H9 (cell line): ENCODE measurements at regions not wholly inside any gene's neighbourhood (a gene's known extent, or its start where the extent isn't known, plus 50 kb on each side); places are given as distances from the start of the nearest gene placed in this dataset.

Source experiments
- DNase-seq: peaks from one replicate; pipeline ENCODE4 v3.0.0-alpha.2; 2017
- H2AFZ ChIP-seq: one replicate; pipeline ENCODE4 v1.6.1; 2013; ENCODE audit warnings: mild to moderate bottlenecking, low read length, control low read depth, moderate library complexity
- H2AK5ac ChIP-seq: 2 replicates; pipeline ENCODE4 v1.6.1; 2013; ENCODE audit warnings: low read length, control low read depth, mixed read lengths; ENCODE audit not compliant: insufficient read length
- H2BK120ac ChIP-seq: one replicate; pipeline ENCODE4 v1.6.1; 2013; ENCODE audit warnings: low read depth, mild to moderate bottlenecking, low read length, control low read depth, inconsistent platforms; ENCODE audit not compliant: poor library complexity, severe bottlenecking
- H2BK12ac ChIP-seq: 2 replicates; pipeline ENCODE4 v1.6.1; 2013; ENCODE audit warnings: low read length, control low read depth, mixed read lengths, low read depth; ENCODE audit not compliant: insufficient read length
- H2BK15ac ChIP-seq: 2 replicates; pipeline ENCODE4 v1.6.1; 2013; ENCODE audit warnings: low read depth, low read length, control low read depth
- H2BK20ac ChIP-seq: one replicate; pipeline ENCODE4 v1.6.1; 2013; ENCODE audit warnings: low read depth, mild to moderate bottlenecking, low read length, control low read depth, inconsistent platforms; ENCODE audit not compliant: poor library complexity, severe bottlenecking
- H2BK5ac ChIP-seq: 2 replicates; pipeline ENCODE4 v1.6.1; 2013; ENCODE audit warnings: low read length, control low read depth, mixed read lengths; ENCODE audit not compliant: insufficient read length
- H3K14ac ChIP-seq: 2 replicates; pipeline ENCODE4 v1.6.1; 2013; ENCODE audit warnings: low read length, control low read depth; ENCODE audit not compliant: insufficient read depth
- H3K18ac ChIP-seq: 2 replicates; pipeline ENCODE4 v1.6.1; 2013; ENCODE audit warnings: low read depth, mild to moderate bottlenecking, mixed read lengths, low read length, control low read depth; ENCODE audit not compliant: insufficient read length
- H3K23ac ChIP-seq: 2 replicates; pipeline ENCODE4 v1.6.1; 2013; ENCODE audit warnings: low read length, control low read depth, mixed read lengths, low read depth; ENCODE audit not compliant: insufficient read length
- H3K23me2 ChIP-seq: 2 replicates; pipeline ENCODE4 v1.6.1; 2013; ENCODE audit warnings: low read depth, mild to moderate bottlenecking, mixed read lengths, low read length, control low read depth; ENCODE audit not compliant: insufficient read length, poor library complexity, severe bottlenecking
- H3K27ac ChIP-seq: 2 replicates; pipeline ENCODE4 v1.5.1; 2013; ENCODE audit warnings: low read length, control low read depth, mixed read lengths, low read depth; ENCODE audit not compliant: insufficient read length
- H3K27me3 ChIP-seq: 2 replicates; pipeline ENCODE4 v1.6.1; 2013; ENCODE audit warnings: low read length, control low read depth, inconsistent platforms; ENCODE audit not compliant: insufficient read depth
- H3K4ac ChIP-seq: 2 replicates; pipeline ENCODE4 v1.6.1; 2013; ENCODE audit warnings: low read depth, mild to moderate bottlenecking, control low read depth, inconsistent platforms, low read length, moderate library complexity
- H3K4me1 ChIP-seq: 2 replicates; pipeline ENCODE4 v1.6.1; 2013; ENCODE audit warnings: low read length, control low read depth, inconsistent platforms; ENCODE audit not compliant: insufficient read depth
- H3K4me2 ChIP-seq: 2 replicates; pipeline ENCODE4 v1.6.1; 2013; ENCODE audit warnings: low read length, control low read depth, mixed read lengths; ENCODE audit not compliant: insufficient read length, insufficient read depth
- H3K56ac ChIP-seq: 2 replicates; pipeline ENCODE4 v1.6.1; 2013; ENCODE audit warnings: low read depth, mild to moderate bottlenecking, mixed read lengths, low read length, control low read depth; ENCODE audit not compliant: insufficient read length
- H3K79me1 ChIP-seq: 2 replicates; pipeline ENCODE4 v1.6.1; 2013; ENCODE audit warnings: low read depth, mild to moderate bottlenecking, moderate library complexity, low read length, control low read depth, inconsistent platforms; ENCODE audit not compliant: insufficient read depth, poor library complexity, severe bottlenecking
- H3K79me2 ChIP-seq: 2 replicates; pipeline ENCODE4 v1.6.1; 2013; ENCODE audit warnings: low read length, control low read depth, inconsistent platforms; ENCODE audit not compliant: insufficient read depth
- H3K9ac ChIP-seq: 2 replicates; pipeline ENCODE4 v1.6.1; 2013; ENCODE audit warnings: low read length, control low read depth, mixed read lengths; ENCODE audit not compliant: insufficient read length; ENCODE audit errors: extremely low read depth
- H3K9me3 ChIP-seq: one replicate; pipeline ENCODE4 v1.6.1; 2013; ENCODE audit warnings: low read depth, low read length, inconsistent platforms; ENCODE audit not compliant: control insufficient read depth
- H3T11ph ChIP-seq: one replicate; pipeline ENCODE4 v1.6.1; 2013; ENCODE audit warnings: mild to moderate bottlenecking, low read length, control low read depth, inconsistent platforms
- H4K20me1 ChIP-seq: one replicate; pipeline ENCODE4 v1.6.1; 2013; ENCODE audit not compliant: control insufficient read depth, insufficient read length, insufficient read depth
- H4K5ac ChIP-seq: 2 replicates; pipeline ENCODE4 v1.6.1; 2013; ENCODE audit warnings: low read depth, mild to moderate bottlenecking, mixed read lengths, low read length, control low read depth; ENCODE audit not compliant: insufficient read length
- H4K8ac ChIP-seq: replicated peaks from 2 replicates; pipeline ENCODE4 v1.6.1; 2013; ENCODE audit warnings: low read length, control low read depth, mixed read lengths, low read depth; ENCODE audit not compliant: insufficient read length
- H4K91ac ChIP-seq: 2 replicates; pipeline ENCODE4 v1.6.1; 2013; ENCODE audit warnings: low read depth, mild to moderate bottlenecking, moderate library complexity, mixed read lengths, low read length, control low read depth; ENCODE audit not compliant: insufficient read length
- H3K27ac Mint-ChIP-seq, 3 experiments: 2 replicates in 2 of 3; 3 replicates in 1 of 3; pipeline ENCODE4 v1.8.0; 2020 to 2021; ENCODE audit warnings: mixed read lengths in 3 of 3, mild to moderate bottlenecking in 1 of 3, moderate library complexity in 1 of 3
- H3K27me3 Mint-ChIP-seq: 2 replicates; pipeline ENCODE4 v1.8.0; 2021; ENCODE audit warnings: low read depth, mild to moderate bottlenecking, moderate library complexity, mixed read lengths
- H3K36me3 Mint-ChIP-seq, 3 experiments: 2 replicates in 2 of 3; 3 replicates in 1 of 3; pipeline ENCODE4 v1.8.0; 2020 to 2021; ENCODE audit warnings: low read depth in 3 of 3, mixed read lengths in 3 of 3; ENCODE audit not compliant: insufficient read depth in 1 of 3
- H3K4me1 Mint-ChIP-seq, 2 experiments: 2 replicates each; pipeline ENCODE4 v1.8.0; 2020; ENCODE audit warnings: mixed read lengths in 2 of 2
- H3K4me3 Mint-ChIP-seq, 2 experiments: 2 replicates in 1 of 2; 3 replicates in 1 of 2; pipeline ENCODE4 v1.8.0; 2020 to 2021; ENCODE audit warnings: mild to moderate bottlenecking in 2 of 2, mixed read lengths in 2 of 2, moderate library complexity in 1 of 2
- H3K9me3 Mint-ChIP-seq, 2 experiments: 2 replicates in 1 of 2; 3 replicates in 1 of 2; pipeline ENCODE4 v1.8.0; 2020; ENCODE audit warnings: mild to moderate bottlenecking in 2 of 2, mixed read lengths in 2 of 2, moderate library complexity in 1 of 2
- WGBS: extraction: QIAGEN DNeasy Blood & Tissue Kit; methylation state at CpG from one replicate; pipeline ENCODE4 v1.1.7; 2013; ENCODE audit warnings: missing lambda C conversion rate, low lambda C conversion rate, mixed read lengths; ENCODE audit not compliant: insufficient read length; ENCODE audit errors: extremely low coverage; 5-methylcytosine and 5-hydroxymethylcytosine counted together
- TF ChIP-seq, protein P1 (sequence below): fragments of 200-600 bp; sonication (generic); conservative IDR thresholded peaks from 3 replicates; pipeline ENCODE4 v1.8.0; 2021; ENCODE audit warnings: antibody characterized with exemption, mild to moderate bottlenecking

DNA sequence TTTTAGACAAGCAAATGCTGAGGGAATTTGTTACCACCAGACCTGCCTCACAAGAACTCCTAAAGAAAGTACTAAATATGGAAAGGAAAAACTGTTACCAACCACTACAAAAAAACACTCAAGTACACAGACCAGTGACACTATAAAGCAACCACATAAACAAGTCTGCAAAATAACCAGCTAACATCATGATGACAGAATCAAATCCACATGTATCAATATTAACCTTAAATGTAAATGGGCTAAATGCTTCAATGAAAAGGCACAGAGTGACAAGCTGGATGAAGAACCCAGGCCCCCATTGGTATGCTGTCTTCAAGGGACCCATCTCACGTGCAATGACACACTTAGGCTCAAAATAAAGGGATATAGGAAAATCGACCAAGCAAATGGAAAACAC, 529.9 kb upstream of the CAMK1G start:
- no peak for DNase-seq
- Histone ChIP-seq H2BK15ac (no peak overlapping the region), H2BK12ac (no peak overlapping the region), H4K8ac (no peak overlapping the region), H2BK120ac (no peak overlapping the region), H2AFZ (no peak overlapping the region), H3K4ac (no peak overlapping the region), H4K5ac (no peak overlapping the region), H3K79me1 (no peaks in the 10 kb centered on the region), H4K20me1 (no peaks in the 10 kb centered on the region), H3K56ac (no peak overlapping the region), H2AK5ac (no peak overlapping the region), H3K4me2 (no peak overlapping the region), H3K9ac (no peak overlapping the region), H3K27ac (no peak overlapping the region), H3K79me2 (no peaks in the 10 kb centered on the region), H3T11ph (no peak overlapping the region), H3K23me2 (no peaks in the 10 kb centered on the region), H4K91ac (no peak overlapping the region), H3K4me1 (no peaks in the 10 kb centered on the region), H2BK5ac (no peak overlapping the region), H3K23ac (no peak overlapping the region), H3K9me3 (no peaks in the 10 kb centered on the region), H3K18ac (no peak overlapping the region), H2BK20ac (no peak overlapping the region), H3K14ac (no peak overlapping the region), H3K27me3 (peaks cover 3% of the 10 kb centered on the region; the same call in 1 of the 2 replicates)
- Mint-ChIP-seq H3K4me3 (no peak overlapping the region), H3K27ac (no peak overlapping the region), H3K36me3 (peaks cover 0 to 2% (median 0%) of the 10 kb centered on the region in 3 experiments; a peak in 1 of 7 replicates), H3K4me1 (peaks cover 0 to 6% of the 10 kb centered on the region in 2 experiments; a peak in 3 of 4 replicates), H3K9me3 (peaks cover 7 to 21% of the 10 kb centered on the region in 2 experiments; a peak in 3 of 5 replicates), H3K27me3 (peaks cover 59% of the 10 kb centered on the region)
- TF ChIP-seq, protein P1, sequence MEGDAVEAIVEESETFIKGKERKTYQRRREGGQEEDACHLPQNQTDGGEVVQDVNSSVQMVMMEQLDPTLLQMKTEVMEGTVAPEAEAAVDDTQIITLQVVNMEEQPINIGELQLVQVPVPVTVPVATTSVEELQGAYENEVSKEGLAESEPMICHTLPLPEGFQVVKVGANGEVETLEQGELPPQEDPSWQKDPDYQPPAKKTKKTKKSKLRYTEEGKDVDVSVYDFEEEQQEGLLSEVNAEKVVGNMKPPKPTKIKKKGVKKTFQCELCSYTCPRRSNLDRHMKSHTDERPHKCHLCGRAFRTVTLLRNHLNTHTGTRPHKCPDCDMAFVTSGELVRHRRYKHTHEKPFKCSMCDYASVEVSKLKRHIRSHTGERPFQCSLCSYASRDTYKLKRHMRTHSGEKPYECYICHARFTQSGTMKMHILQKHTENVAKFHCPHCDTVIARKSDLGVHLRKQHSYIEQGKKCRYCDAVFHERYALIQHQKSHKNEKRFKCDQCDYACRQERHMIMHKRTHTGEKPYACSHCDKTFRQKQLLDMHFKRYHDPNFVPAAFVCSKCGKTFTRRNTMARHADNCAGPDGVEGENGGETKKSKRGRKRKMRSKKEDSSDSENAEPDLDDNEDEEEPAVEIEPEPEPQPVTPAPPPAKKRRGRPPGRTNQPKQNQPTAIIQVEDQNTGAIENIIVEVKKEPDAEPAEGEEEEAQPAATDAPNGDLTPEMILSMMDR, result no peak
- WGBS, result no CpG with 5 or more reads among the region's 2 CpGs
